Spleen (tissue), 11 donors: ENCODE measurements at regions not wholly inside any gene's neighbourhood (a gene's known extent, or its start where the extent isn't known, plus 50 kb on each side); places are given as distances from the start of the nearest gene placed in this dataset.

Source experiments
- DNase-seq: peaks from one replicate; pipeline ENCODE4 v3.0.0-alpha.2; 2020
- H3K27ac ChIP-seq, 8 donors: fragments of 200-600 bp; sonication (generic) in 7 of 8; 1 replicate in 4 of 8; 2 replicates in 4 of 8; pipeline versions ENCODE4 v1.5.0 to v1.8.0; 2016 to 2021; ENCODE audit warnings: inconsistent platforms in 4 of 8, mild to moderate bottlenecking in 4 of 8, moderate library complexity in 1 of 8
- H3K27me3 ChIP-seq, 7 donors: fragments of 200-600 bp; sonication (generic) in 6 of 7; replicated peaks in 1 of 7; 1 replicate in 4 of 7; 2 replicates in 3 of 7; pipeline versions ENCODE4 v1.5.0 to v1.8.0; 2016 to 2021; ENCODE audit warnings: inconsistent platforms in 3 of 7, mild to moderate bottlenecking in 1 of 7
- H3K36me3 ChIP-seq, 6 donors: fragments of 200-600 bp; sonication (generic) in 5 of 6; 1 replicate in 4 of 6; 2 replicates in 2 of 6; pipeline versions ENCODE4 v1.5.0 to v1.8.0; 2016 to 2021; ENCODE audit warnings: inconsistent platforms in 2 of 6
- H3K4me1 ChIP-seq, 6 donors: fragments of 200-600 bp; sonication (generic) in 5 of 6; 1 replicate in 3 of 6; 2 replicates in 3 of 6; pipeline versions ENCODE4 v1.5.0 to v1.8.0; 2016 to 2021; ENCODE audit warnings: inconsistent platforms in 3 of 6
- H3K4me3 ChIP-seq, 8 donors: fragments of 200-600 bp; sonication (generic) in 7 of 8; 1 replicate in 4 of 8; 2 replicates in 4 of 8; pipeline versions ENCODE4 v1.5.0 to v1.8.0; 2016 to 2021; ENCODE audit warnings: inconsistent platforms in 4 of 8, mild to moderate bottlenecking in 4 of 8, moderate library complexity in 2 of 8
- H3K9me3 ChIP-seq, 8 donors: fragments of 200-600 bp; sonication (generic) in 7 of 8; 1 replicate in 4 of 8; 2 replicates in 4 of 8; pipeline versions ENCODE4 v1.5.0 to v1.8.0; 2016 to 2021; ENCODE audit warnings: inconsistent platforms in 4 of 8
- CTCF ChIP-seq, 11 experiments: fragments of 200-600 bp in 7 of 11; fragments of 450-650 bp in 4 of 11; sonication (generic) in 4 of 11; IDR thresholded peaks in 8 of 11; conservative IDR thresholded peaks in 3 of 11; 1 replicate in 7 of 11; 2 replicates in 4 of 11; pipeline versions ENCODE4 v1.4.0 to v1.8.0; 2016 to 2021; ENCODE audit warnings: antibody characterized with exemption in 11 of 11, inconsistent platforms in 4 of 11, mild to moderate bottlenecking in 1 of 11
- POLR2A ChIP-seq, 3 donors: fragments of 450-650 bp; IDR thresholded peaks; one replicate each; pipeline ENCODE4 v1.5.1; 2017; ENCODE audit warnings: antibody characterized with exemption in 3 of 3, mild to moderate bottlenecking in 1 of 3
- POLR2AphosphoS5 ChIP-seq, 3 donors: sonication (generic); formaldehyde crosslinking; IDR thresholded peaks; one replicate each; pipeline ENCODE4 v1.5.1; 2017; ENCODE audit warnings: antibody characterized with exemption in 3 of 3
- WGBS, 5 donors: extraction: QIAGEN DNeasy Blood & Tissue Kit in 3 of 5; methylation state at CpG; one replicate each; pipeline versions ENCODE4 v1.1.5 to v1.1.7; 2013 to 2018; 5-methylcytosine and 5-hydroxymethylcytosine counted together
- intact Hi-C: fragments of 100-400 bp; cut with DNase I; formaldehyde crosslinking; loops from one replicate; pipeline ENCODE4 v1.15.0; 2023; ENCODE audit warnings: low total_unique reads
- donor health status: healthy with polysubstance abuse.
- donor health status: DM: no; HTN: no; CAD: no; lungs with moderate emphysema.
- donor health status: DM: no; HTN: no; CAD: no.
- donor health status: Bipolar disorder and iron deficiency.
- donor health status: healthy.
- donor health status: DM: no; HTN: no; CAD: no.
- donor health status: DM: yes; HTN: yes; CAD: no.

DNA sequence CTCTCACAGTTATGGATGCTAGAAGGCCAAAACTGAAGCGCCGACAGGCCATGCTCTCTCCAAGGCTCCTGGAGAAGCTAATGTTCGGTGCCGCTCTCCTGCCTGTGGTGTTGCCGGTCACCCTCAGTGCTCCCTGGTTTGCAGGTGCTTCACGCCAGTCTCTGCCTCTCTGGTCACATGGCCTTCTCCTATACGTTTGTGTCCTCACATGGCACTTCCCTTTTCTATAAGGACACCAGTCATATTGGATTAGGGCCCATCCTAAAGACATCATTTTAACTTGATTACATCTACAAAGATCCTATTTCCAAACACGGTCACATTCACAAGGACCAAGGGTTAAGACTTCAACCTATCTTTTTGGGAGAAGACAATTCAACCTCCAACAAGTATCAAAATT is 671.3 kb upstream of the ARGLU1 start:
- no peak for TF ChIP-seq POLR2AphosphoS5 (IDR thresholded peaks at IDR 0.05)
- no peak for TF ChIP-seq CTCF (IDR thresholded peaks at IDR 0.05 in 8 of 11, conservative IDR thresholded peaks at IDR 0.05 in 3 of 11)
- TF ChIP-seq POLR2A (IDR thresholded peaks at IDR 0.05), result no peak
- Histone ChIP-seq H3K4me1 (no peaks in the 10 kb centered on the region), H3K9me3 (no peaks in the 10 kb centered on the region), H3K36me3 (no peaks in the 10 kb centered on the region), H3K27me3 (no peaks in the 10 kb centered on the region), H3K27ac (no peak overlapping the region), H3K4me3 (no peak overlapping the region)
- intact Hi-C loops, result no loop called here
- WGBS, 5 donors, result 71 to 87% (median 83%) methylated on average over 8 of the region's 8 CpGs
- DNase-seq, result no peak

GRCh38 chr13:107238262-107238981 is 670.5 kb upstream of the ARGLU1 start:
- no peak for DNase-seq
- Histone ChIP-seq H3K4me1 (no peaks in the 10 kb centered on the region), H3K36me3 (no peaks in the 10 kb centered on the region), H3K4me3 (no peak overlapping the region), H3K27ac (no peak overlapping the region), H3K27me3 (no peaks in the 10 kb centered on the region), H3K9me3 (no peaks in the 10 kb centered on the region)
- intact Hi-C loops, result no loop called here
- no peak for TF ChIP-seq POLR2AphosphoS5 (IDR thresholded peaks at IDR 0.05)
- no peak for TF ChIP-seq CTCF (IDR thresholded peaks at IDR 0.05 in 8 of 11, conservative IDR thresholded peaks at IDR 0.05 in 3 of 11)
- TF ChIP-seq POLR2A (IDR thresholded peaks at IDR 0.05), result no peak
- WGBS, 5 donors, result 70 to 85% (median 78%) methylated on average over 6 of the region's 6 CpGs

DNA sequence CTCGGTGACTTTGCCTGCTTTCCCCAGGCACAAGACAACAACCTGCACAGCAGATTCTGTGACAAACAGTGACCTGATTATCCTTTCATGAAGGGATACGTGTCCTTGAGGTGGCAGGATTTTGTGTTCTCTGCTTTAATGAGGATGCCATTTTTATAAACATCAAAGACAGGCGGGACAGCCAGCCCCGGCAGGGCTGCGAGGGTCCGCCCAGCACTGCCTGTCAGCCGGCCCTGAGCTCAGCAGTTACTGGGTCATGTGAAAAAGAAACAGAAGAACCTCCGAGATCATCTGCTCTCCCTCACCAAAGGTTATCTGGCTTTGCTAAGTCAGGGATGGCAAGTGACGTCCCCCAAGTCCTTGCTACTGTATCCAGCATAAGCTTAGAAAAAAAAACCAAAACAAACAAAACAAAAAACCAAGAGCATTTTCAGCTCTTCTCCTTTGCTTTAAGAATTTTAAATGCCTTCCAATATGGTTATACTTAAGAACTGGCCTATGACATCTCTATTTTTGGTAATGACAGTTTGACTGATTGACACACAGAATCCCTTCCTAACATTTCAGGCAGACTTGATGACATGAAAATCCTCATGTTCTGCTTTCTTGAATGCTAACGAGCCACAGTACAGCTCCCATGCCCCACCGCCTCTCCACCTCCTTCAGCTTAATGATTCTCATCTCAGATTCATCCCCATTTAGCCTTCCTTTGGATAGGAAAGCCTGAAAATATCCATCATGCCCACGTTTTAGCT is 666.6 kb upstream of the ARGLU1 start:
- Histone ChIP-seq H3K4me1 (no peaks in the 10 kb centered on the region), H3K4me3 (no peak overlapping the region), H3K36me3 (no peaks in the 10 kb centered on the region), H3K9me3 (no peaks in the 10 kb centered on the region), H3K27ac (no peak overlapping the region), H3K27me3 (no peaks in the 10 kb centered on the region)
- 50 to 62% (median 52%) methylated on average over 7 to 12 of the region's 12 CpGs for WGBS, 5 donors
- TF ChIP-seq CTCF (IDR thresholded peaks at IDR 0.05 in 8 of 11, conservative IDR thresholded peaks at IDR 0.05 in 3 of 11) (no peak), POLR2A (IDR thresholded peaks at IDR 0.05) (no peak), POLR2AphosphoS5 (IDR thresholded peaks at IDR 0.05) (no peak)
- intact Hi-C loops, result no loop called here
- no peak for DNase-seq

GRCh38 chr13:107233541-107233940 is 665.6 kb upstream of the ARGLU1 start:
- intact Hi-C loops, result no loop called here
- H3K9me3 ChIP-seq, result no peaks in the 10 kb centered on the region
- no peaks in the 10 kb centered on the region for H3K27me3 ChIP-seq
- TF ChIP-seq POLR2A (IDR thresholded peaks at IDR 0.05) (no peak), CTCF (IDR thresholded peaks at IDR 0.05 in 8 of 11, conservative IDR thresholded peaks at IDR 0.05 in 3 of 11) (no peak)
- H3K27ac ChIP-seq, result no peak overlapping the region
- H3K4me1 ChIP-seq, result no peaks in the 10 kb centered on the region
- WGBS, 5 donors, result 79 to 90% (median 88%) methylated on average over 2 of the region's 2 CpGs
- no peak for DNase-seq
- H3K36me3 ChIP-seq, result no peaks in the 10 kb centered on the region
- no peak overlapping the region for H3K4me3 ChIP-seq
